NCI-H128 (cell line): ENCODE measurements at regions not wholly inside any gene's neighbourhood (a gene's known extent, or its start where the extent isn't known, plus 50 kb on each side); places are given as distances from the start of the nearest gene placed in this dataset.

Experiments used
- DNase-seq: peaks from one replicate; lab custom pipeline; 2025; ENCODE audit not compliant: unreplicated experiment; lab: John Stamatoyannopoulos, UW

GRCh38 chr19:28217022-28217421 lies 995.9 kb downstream of the UQCRFS1 start:
- DNase-seq, result no peak

- no peak for DNase-seq
Observed at GRCh38 chr19:28213470-28214082, 999.4 kb downstream of the UQCRFS1 start.

- DNase-seq, result no peak
Observed at GRCh38 chr19:28210886-28211285, 1002.1 kb downstream of the UQCRFS1 start.

- no peak for DNase-seq
Observed at GRCh38 chr19:28208745-28209144, 1004.2 kb downstream of the UQCRFS1 start.

GRCh38 chr19:28207244-28207643 lies 1005.7 kb downstream of the UQCRFS1 start:
- DNase-seq, result no peak

GRCh38 chr19:28201462-28201943 lies 1011.4 kb downstream of the UQCRFS1 start:
- no peak for DNase-seq

GRCh38 chr19:28199323-28199722 lies 1013.6 kb downstream of the UQCRFS1 start:
- DNase-seq, result no peak

GRCh38 chr19:28196961-28197360 lies 1016.0 kb downstream of the UQCRFS1 start:
- DNase-seq, result no peak

GRCh38 chr19:28196101-28196500 lies 1016.9 kb downstream of the UQCRFS1 start:
- DNase-seq, result no peak

- DNase-seq, result no peak
Observed at GRCh38 chr19:28185646-28186045, 1027.3 kb downstream of the UQCRFS1 start.

GRCh38 chr19:28184997-28185396 lies 1028.0 kb downstream of the UQCRFS1 start:
- no peak for DNase-seq

- no peak for DNase-seq
Observed at GRCh38 chr19:28176193-28176592, 1036.8 kb downstream of the UQCRFS1 start.

GRCh38 chr19:28171983-28172382 lies 1041.0 kb downstream of the UQCRFS1 start:
- no peak for DNase-seq

- DNase-seq, result no peak
Observed at GRCh38 chr19:28170066-28170465, 1042.9 kb downstream of the UQCRFS1 start.

- no peak for DNase-seq
Observed at GRCh38 chr19:28169168-28169887, 1043.6 kb downstream of the UQCRFS1 start.

GRCh38 chr19:28168557-28168956 lies 1044.4 kb downstream of the UQCRFS1 start:
- DNase-seq, result no peak

- DNase-seq, result no peak
Observed at GRCh38 chr19:28166025-28166424, 1046.9 kb downstream of the UQCRFS1 start.

- DNase-seq, result no peak
Observed at GRCh38 chr19:28164214-28164613, 1048.7 kb downstream of the UQCRFS1 start.

GRCh38 chr19:28159065-28159464 lies 1053.9 kb downstream of the UQCRFS1 start:
- no peak for DNase-seq

- DNase-seq, result no peak
Observed at GRCh38 chr19:28155265-28155664, 1057.7 kb downstream of the UQCRFS1 start.

GRCh38 chr19:28154077-28154476 lies 1058.9 kb downstream of the UQCRFS1 start:
- DNase-seq, result no peak

- DNase-seq, result no peak
Observed at GRCh38 chr19:28153123-28153522, 1059.8 kb downstream of the UQCRFS1 start.

- no peak for DNase-seq
Observed at GRCh38 chr19:28152195-28152594, 1060.8 kb downstream of the UQCRFS1 start.
